GM23338 (cell line): ENCODE measurements at regions not wholly inside any gene's neighbourhood (a gene's known extent, or its start where the extent isn't known, plus 50 kb on each side); places are given as distances from the start of the nearest gene placed in this dataset.

Experiments
- ATAC-seq: fragments of 200-7000 bp; cut with Tn5 transposase; 3 replicates; pipeline ENCODE4 v1.9.1; 2020
- DNase-seq: peaks from one replicate; pipeline ENCODE4 v3.0.0-alpha.2; 2015; ENCODE audit warnings: low spot score
- H2AFZ ChIP-seq: fragments of 200-600 bp; sonication (generic); 2 replicates; pipeline ENCODE4 v1.8.0; 2016; ENCODE audit warnings: antibody characterized with exemption, mild to moderate bottlenecking, moderate library complexity
- H3F3A ChIP-seq: fragments of 200-600 bp; sonication (generic); replicated peaks from 2 replicates; pipeline ENCODE4 v1.8.0; 2017; ENCODE audit warnings: antibody characterized with exemption, mixed run types, low read depth
- H3K27ac ChIP-seq: fragments of 200-600 bp; sonication (generic); 2 replicates; pipeline ENCODE4 v1.6.1; 2016; ENCODE audit warnings: low read depth
- H3K27me3 ChIP-seq: fragments of 200-600 bp; sonication (generic); 2 replicates; pipeline ENCODE4 v1.8.0; 2016; ENCODE audit warnings: mild to moderate bottlenecking, mixed run types, moderate library complexity; ENCODE audit not compliant: insufficient read depth
- H3K36me3 ChIP-seq: fragments of 200-600 bp; sonication (generic); 2 replicates; pipeline ENCODE4 v1.8.0; 2016; ENCODE audit warnings: mild to moderate bottlenecking; ENCODE audit not compliant: insufficient read depth
- H3K4me1 ChIP-seq: fragments of 200-600 bp; sonication (generic); 2 replicates; pipeline ENCODE4 v1.8.0; 2016; ENCODE audit warnings: mild to moderate bottlenecking, moderate library complexity; ENCODE audit not compliant: insufficient read depth
- H3K4me2 ChIP-seq: fragments of 200-600 bp; sonication (generic); 2 replicates; pipeline ENCODE4 v1.7.1; 2017; ENCODE audit warnings: mixed run types
- H3K4me3 ChIP-seq: fragments of 200-600 bp; sonication (generic); 2 replicates; pipeline ENCODE4 v1.6.1; 2016; ENCODE audit warnings: mixed run types
- H3K79me2 ChIP-seq: fragments of 200-600 bp; sonication (generic); replicated peaks from 2 replicates; pipeline ENCODE4 v1.8.0; 2017; ENCODE audit warnings: mild to moderate bottlenecking; ENCODE audit not compliant: insufficient read depth
- H3K9me2 ChIP-seq: fragments of 200-600 bp; sonication (generic); 2 replicates; pipeline ENCODE4 v1.8.0; 2017; ENCODE audit not compliant: insufficient read depth
- H4K20me1 ChIP-seq: fragments of 200-600 bp; sonication (generic); replicated peaks from 2 replicates; pipeline ENCODE4 v1.8.0; 2017; ENCODE audit warnings: mild to moderate bottlenecking; ENCODE audit not compliant: insufficient read depth
- H3K27ac Mint-ChIP-seq: 2 replicates; pipeline ENCODE4 v1.8.0; 2020; ENCODE audit warnings: inconsistent platforms, mild to moderate bottlenecking, moderate library complexity, mixed read lengths
- H3K27me3 Mint-ChIP-seq: 3 replicates; pipeline ENCODE4 v1.8.0; 2022; ENCODE audit warnings: low read depth, mild to moderate bottlenecking, moderate library complexity, mixed read lengths, inconsistent platforms; ENCODE audit not compliant: insufficient read depth, poor library complexity
- H3K36me3 Mint-ChIP-seq: 3 replicates; pipeline ENCODE4 v1.8.0; 2021; ENCODE audit warnings: low read depth, mild to moderate bottlenecking, inconsistent platforms, moderate library complexity, mixed read lengths
- H3K4me1 Mint-ChIP-seq: 3 replicates; pipeline ENCODE4 v1.8.0; 2020; ENCODE audit warnings: mild to moderate bottlenecking, inconsistent platforms, mixed read lengths
- H3K4me3 Mint-ChIP-seq: 3 replicates; pipeline ENCODE4 v1.8.0; 2021; ENCODE audit warnings: moderate library complexity, mild to moderate bottlenecking, inconsistent platforms, mixed read lengths
- H3K9me3 Mint-ChIP-seq: 3 replicates; pipeline ENCODE4 v1.8.0; 2020; ENCODE audit warnings: moderate library complexity, mild to moderate bottlenecking, inconsistent platforms, mixed read lengths
- CREB1 ChIP-seq: fragments of 250-450 bp; sonication (Bioruptor Pico); IDR thresholded peaks from 2 replicates; pipeline ENCODE4 v1.5.0; 2020; ENCODE audit warnings: low read depth, mild to moderate bottlenecking, moderate library complexity
- CTCF ChIP-seq, 2 experiments: fragments of 200-600 bp in 1 of 2; sonication (generic) in 1 of 2; conservative IDR thresholded peaks; 2 replicates each; pipeline versions ENCODE4 v1.5.1 to v1.6.1; 2016 to 2017; ENCODE audit warnings: antibody characterized with exemption in 2 of 2, low read depth in 2 of 2, mild to moderate bottlenecking in 2 of 2, moderate library complexity in 1 of 2
- EZH2 ChIP-seq: fragments of 200-600 bp; sonication (generic); IDR thresholded peaks from one replicate; pipeline ENCODE4 v1.8.0; 2017; ENCODE audit warnings: antibody characterized with exemption, mild to moderate bottlenecking, low read depth; ENCODE audit not compliant: unreplicated experiment
- EZH2phosphoT487 ChIP-seq: fragments of 200-600 bp; sonication (generic); IDR thresholded peaks from one replicate; pipeline ENCODE4 v1.8.1; 2018; ENCODE audit warnings: antibody characterized with exemption; ENCODE audit not compliant: unreplicated experiment
- JUNB ChIP-seq: IDR thresholded peaks from one replicate; pipeline ENCODE4 v1.6.1; 2016; ENCODE audit warnings: antibody characterized with exemption; ENCODE audit not compliant: unreplicated experiment
- NANOG ChIP-seq: IDR thresholded peaks from 2 replicates; pipeline ENCODE4 v1.6.1; 2016; ENCODE audit warnings: antibody characterized with exemption, borderline replicate concordance
- POLR2AphosphoS5 ChIP-seq: IDR thresholded peaks from 2 replicates; pipeline ENCODE4 v1.6.1; 2016; ENCODE audit warnings: antibody characterized with exemption, low read depth
- STAT1 ChIP-seq: IDR thresholded peaks from one replicate; pipeline ENCODE4 v1.6.1; 2016; ENCODE audit warnings: antibody characterized with exemption; ENCODE audit not compliant: unreplicated experiment
- ZNF114 ChIP-seq: fragments of 250-450 bp; sonication (Bioruptor Pico); IDR thresholded peaks from 2 replicates; pipeline ENCODE4 v1.5.0; 2020; ENCODE audit warnings: mild to moderate bottlenecking, moderate library complexity
- ZNF331 ChIP-seq: fragments of 250-450 bp; sonication (Bioruptor Pico); IDR thresholded peaks from 2 replicates; pipeline ENCODE4 v1.5.0; 2020; ENCODE audit warnings: low read depth, mild to moderate bottlenecking, moderate library complexity
- TF ChIP-seq, protein P1 (sequence below): IDR thresholded peaks from 2 replicates; pipeline ENCODE4 v1.6.1; 2016; ENCODE audit warnings: antibody characterized with exemption
- TF ChIP-seq, protein P2 (sequence below): IDR thresholded peaks from one replicate; pipeline ENCODE4 v1.6.1; 2018; ENCODE audit warnings: antibody characterized with exemption; ENCODE audit not compliant: unreplicated experiment
- TF ChIP-seq, protein P3 (sequence below): fragments of 250-450 bp; sonication (Bioruptor Pico); IDR thresholded peaks from 2 replicates; pipeline ENCODE4 v1.5.0; 2020; ENCODE audit warnings: mild to moderate bottlenecking, moderate library complexity

- no peak overlapping the region for H3K4me2 ChIP-seq
- no peaks in the 10 kb centered on the region for H3K9me3 Mint-ChIP-seq
- ATAC-seq, result no peak
- 0 out of 2 replicates have a peak, but pooled peaks cover 7% of the 10 kb centered on the region for H3K9me2 ChIP-seq
- H3K4me1 ChIP-seq, result no peaks in the 10 kb centered on the region
- no peak overlapping the region for H3K27ac Mint-ChIP-seq
- H4K20me1 ChIP-seq, result no peaks in the 10 kb centered on the region
- H3F3A ChIP-seq, result no peaks in the 10 kb centered on the region
- no peaks in the 10 kb centered on the region; the same call in 1 of the 2 replicates for H3K27me3 ChIP-seq
- H3K4me3 ChIP-seq, result no peak overlapping the region
- H2AFZ ChIP-seq, result no peak overlapping the region
- peaks cover 3% of the 10 kb centered on the region for H3K27me3 Mint-ChIP-seq
- no peak overlapping the region for H3K27ac ChIP-seq
- no peak overlapping the region for H3K4me3 Mint-ChIP-seq
- TF ChIP-seq, protein P1, sequence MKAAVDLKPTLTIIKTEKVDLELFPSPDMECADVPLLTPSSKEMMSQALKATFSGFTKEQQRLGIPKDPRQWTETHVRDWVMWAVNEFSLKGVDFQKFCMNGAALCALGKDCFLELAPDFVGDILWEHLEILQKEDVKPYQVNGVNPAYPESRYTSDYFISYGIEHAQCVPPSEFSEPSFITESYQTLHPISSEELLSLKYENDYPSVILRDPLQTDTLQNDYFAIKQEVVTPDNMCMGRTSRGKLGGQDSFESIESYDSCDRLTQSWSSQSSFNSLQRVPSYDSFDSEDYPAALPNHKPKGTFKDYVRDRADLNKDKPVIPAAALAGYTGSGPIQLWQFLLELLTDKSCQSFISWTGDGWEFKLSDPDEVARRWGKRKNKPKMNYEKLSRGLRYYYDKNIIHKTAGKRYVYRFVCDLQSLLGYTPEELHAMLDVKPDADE, result no peak
- no peak for TF ChIP-seq EZH2phosphoT487
- TF ChIP-seq, protein P2, sequence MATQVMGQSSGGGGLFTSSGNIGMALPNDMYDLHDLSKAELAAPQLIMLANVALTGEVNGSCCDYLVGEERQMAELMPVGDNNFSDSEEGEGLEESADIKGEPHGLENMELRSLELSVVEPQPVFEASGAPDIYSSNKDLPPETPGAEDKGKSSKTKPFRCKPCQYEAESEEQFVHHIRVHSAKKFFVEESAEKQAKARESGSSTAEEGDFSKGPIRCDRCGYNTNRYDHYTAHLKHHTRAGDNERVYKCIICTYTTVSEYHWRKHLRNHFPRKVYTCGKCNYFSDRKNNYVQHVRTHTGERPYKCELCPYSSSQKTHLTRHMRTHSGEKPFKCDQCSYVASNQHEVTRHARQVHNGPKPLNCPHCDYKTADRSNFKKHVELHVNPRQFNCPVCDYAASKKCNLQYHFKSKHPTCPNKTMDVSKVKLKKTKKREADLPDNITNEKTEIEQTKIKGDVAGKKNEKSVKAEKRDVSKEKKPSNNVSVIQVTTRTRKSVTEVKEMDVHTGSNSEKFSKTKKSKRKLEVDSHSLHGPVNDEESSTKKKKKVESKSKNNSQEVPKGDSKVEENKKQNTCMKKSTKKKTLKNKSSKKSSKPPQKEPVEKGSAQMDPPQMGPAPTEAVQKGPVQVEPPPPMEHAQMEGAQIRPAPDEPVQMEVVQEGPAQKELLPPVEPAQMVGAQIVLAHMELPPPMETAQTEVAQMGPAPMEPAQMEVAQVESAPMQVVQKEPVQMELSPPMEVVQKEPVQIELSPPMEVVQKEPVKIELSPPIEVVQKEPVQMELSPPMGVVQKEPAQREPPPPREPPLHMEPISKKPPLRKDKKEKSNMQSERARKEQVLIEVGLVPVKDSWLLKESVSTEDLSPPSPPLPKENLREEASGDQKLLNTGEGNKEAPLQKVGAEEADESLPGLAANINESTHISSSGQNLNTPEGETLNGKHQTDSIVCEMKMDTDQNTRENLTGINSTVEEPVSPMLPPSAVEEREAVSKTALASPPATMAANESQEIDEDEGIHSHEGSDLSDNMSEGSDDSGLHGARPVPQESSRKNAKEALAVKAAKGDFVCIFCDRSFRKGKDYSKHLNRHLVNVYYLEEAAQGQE, result no peak
- TF ChIP-seq, protein P3, sequence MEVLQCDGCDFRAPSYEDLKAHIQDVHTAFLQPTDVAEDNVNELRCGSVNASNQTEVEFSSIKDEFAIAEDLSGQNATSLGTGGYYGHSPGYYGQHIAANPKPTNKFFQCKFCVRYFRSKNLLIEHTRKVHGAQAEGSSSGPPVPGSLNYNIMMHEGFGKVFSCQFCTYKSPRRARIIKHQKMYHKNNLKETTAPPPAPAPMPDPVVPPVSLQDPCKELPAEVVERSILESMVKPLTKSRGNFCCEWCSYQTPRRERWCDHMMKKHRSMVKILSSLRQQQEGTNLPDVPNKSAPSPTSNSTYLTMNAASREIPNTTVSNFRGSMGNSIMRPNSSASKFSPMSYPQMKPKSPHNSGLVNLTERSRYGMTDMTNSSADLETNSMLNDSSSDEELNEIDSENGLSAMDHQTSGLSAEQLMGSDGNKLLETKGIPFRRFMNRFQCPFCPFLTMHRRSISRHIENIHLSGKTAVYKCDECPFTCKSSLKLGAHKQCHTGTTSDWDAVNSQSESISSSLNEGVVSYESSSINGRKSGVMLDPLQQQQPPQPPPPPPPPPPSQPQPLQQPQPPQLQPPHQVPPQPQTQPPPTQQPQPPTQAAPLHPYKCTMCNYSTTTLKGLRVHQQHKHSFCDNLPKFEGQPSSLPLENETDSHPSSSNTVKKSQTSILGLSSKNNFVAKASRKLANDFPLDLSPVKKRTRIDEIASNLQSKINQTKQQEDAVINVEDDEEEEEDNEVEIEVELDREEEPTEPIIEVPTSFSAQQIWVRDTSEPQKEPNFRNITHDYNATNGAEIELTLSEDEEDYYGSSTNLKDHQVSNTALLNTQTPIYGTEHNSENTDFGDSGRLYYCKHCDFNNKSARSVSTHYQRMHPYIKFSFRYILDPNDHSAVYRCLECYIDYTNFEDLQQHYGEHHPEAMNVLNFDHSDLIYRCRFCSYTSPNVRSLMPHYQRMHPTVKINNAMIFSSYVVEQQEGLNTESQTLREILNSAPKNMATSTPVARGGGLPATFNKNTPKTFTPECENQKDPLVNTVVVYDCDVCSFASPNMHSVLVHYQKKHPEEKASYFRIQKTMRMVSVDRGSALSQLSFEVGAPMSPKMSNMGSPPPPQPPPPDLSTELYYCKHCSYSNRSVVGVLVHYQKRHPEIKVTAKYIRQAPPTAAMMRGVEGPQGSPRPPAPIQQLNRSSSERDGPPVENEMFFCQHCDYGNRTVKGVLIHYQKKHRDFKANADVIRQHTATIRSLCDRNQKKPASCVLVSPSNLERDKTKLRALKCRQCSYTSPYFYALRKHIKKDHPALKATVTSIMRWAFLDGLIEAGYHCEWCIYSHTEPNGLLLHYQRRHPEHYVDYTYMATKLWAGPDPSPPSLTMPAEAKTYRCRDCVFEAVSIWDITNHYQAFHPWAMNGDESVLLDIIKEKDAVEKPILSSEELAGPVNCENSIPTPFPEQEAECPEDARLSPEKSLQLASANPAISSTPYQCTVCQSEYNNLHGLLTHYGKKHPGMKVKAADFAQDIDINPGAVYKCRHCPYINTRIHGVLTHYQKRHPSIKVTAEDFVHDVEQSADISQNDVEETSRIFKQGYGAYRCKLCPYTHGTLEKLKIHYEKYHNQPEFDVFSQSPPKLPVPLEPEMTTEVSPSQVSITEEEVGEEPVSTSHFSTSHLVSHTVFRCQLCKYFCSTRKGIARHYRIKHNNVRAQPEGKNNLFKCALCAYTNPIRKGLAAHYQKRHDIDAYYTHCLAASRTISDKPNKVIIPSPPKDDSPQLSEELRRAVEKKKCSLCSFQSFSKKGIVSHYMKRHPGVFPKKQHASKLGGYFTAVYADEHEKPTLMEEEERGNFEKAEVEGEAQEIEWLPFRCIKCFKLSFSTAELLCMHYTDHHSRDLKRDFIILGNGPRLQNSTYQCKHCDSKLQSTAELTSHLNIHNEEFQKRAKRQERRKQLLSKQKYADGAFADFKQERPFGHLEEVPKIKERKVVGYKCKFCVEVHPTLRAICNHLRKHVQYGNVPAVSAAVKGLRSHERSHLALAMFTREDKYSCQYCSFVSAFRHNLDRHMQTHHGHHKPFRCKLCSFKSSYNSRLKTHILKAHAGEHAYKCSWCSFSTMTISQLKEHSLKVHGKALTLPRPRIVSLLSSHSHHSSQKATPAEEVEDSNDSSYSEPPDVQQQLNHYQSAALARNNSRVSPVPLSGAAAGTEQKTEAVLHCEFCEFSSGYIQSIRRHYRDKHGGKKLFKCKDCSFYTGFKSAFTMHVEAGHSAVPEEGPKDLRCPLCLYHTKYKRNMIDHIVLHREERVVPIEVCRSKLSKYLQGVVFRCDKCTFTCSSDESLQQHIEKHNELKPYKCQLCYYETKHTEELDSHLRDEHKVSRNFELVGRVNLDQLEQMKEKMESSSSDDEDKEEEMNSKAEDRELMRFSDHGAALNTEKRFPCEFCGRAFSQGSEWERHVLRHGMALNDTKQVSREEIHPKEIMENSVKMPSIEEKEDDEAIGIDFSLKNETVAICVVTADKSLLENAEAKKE (CRISPR knock-in tag), result no peak
- no peak for TF ChIP-seq STAT1
- TF ChIP-seq JUNB, result no peak
- TF ChIP-seq CTCF (conservative IDR thresholded peaks at IDR 0.05; ENCODE audit: low read depth in 2 of 2), result no peak
- TF ChIP-seq ZNF114 (CRISPR knock-in tag), result no peak
- TF ChIP-seq EZH2, result no peak
- no peak for TF ChIP-seq ZNF331
- TF ChIP-seq POLR2AphosphoS5, result no peak
- no peak for TF ChIP-seq NANOG
- TF ChIP-seq CREB1 (CRISPR knock-in tag), result no peak
- no peaks in the 10 kb centered on the region for H3K4me1 Mint-ChIP-seq
- no peaks in the 10 kb centered on the region for H3K36me3 ChIP-seq
- H3K36me3 Mint-ChIP-seq, result no peaks in the 10 kb centered on the region
- H3K79me2 ChIP-seq, result no peaks in the 10 kb centered on the region
- no peak for DNase-seq
These were observed 165.7 kb upstream of the SYT6 start for GRCh38 chr1:114319418-114319817.
